GM23248 (cell line): ENCODE measurements at regions not wholly inside any gene's neighbourhood (a gene's known extent, or its start where the extent isn't known, plus 50 kb on each side); places are given as distances from the start of the nearest gene placed in this dataset.

Experiments used
- EZH2 ChIP-seq: fragments of 200-600 bp; sonication (generic); IDR thresholded peaks from 2 replicates; pipeline ENCODE4 v1.6.1; 2018; ENCODE audit warnings: antibody characterized with exemption, mild to moderate bottlenecking; ENCODE audit not compliant: insufficient read depth, poor library complexity, severe bottlenecking
- EZH2phosphoT487 ChIP-seq: fragments of 200-600 bp; sonication (generic); IDR thresholded peaks from 2 replicates; pipeline ENCODE4 v1.6.1; 2018; ENCODE audit warnings: antibody characterized with exemption, moderate library complexity, mild to moderate bottlenecking, low read depth; ENCODE audit not compliant: insufficient read depth

- no peak for TF ChIP-seq EZH2
- no peak for TF ChIP-seq EZH2phosphoT487
Observed at GRCh38 chr1:219476716-219477115, 136.2 kb downstream of the ZC3H11B start.
